ENCODE measurements at regions not wholly inside any gene's neighbourhood (a gene's known extent, or its start where the extent isn't known, plus 50 kb on each side); places are given as distances from the start of the nearest gene placed in this dataset.

DNA sequence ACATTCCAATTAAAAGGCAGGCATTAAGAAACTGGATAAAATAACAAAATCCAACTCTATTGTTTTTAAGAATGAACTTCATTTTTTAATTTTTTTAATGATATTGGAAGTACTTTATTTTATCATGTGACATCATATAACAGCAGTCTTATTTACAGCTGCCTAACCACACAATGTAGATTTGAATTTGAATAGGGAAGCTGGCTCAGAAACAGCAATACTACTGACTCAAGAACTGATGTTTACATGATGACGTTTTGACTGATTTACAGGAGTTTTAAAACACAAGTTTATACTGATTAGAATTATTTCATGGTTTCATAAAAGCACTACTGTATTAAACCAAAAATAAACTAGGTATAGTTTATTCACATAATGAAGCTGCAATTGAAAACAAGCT is 348.7 kb upstream of the NR5A2 start:
- DNase-seq (ENCODE audit: low read depth) = no peak

DNA sequence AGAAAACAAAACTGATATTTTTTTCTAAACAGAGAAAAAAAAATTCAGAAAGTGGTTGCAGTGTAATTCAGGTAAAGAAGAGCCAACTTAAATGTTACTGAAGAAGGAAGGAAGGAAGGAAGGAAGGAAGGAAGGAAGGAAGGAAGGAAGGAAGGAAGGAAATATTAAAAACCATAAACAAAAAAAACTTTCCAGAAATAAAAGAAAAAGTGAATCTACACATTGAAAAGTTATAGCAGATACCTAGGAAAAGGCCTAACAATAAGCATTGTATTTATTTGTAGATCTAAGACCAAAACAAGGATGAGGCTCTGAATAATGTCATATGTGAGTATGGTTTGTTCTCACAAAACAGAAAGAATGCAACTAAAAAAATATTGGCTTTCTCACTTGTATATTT is 345.4 kb upstream of the NR5A2 start:
- no peak for DNase-seq (ENCODE audit: low read depth)

DNA sequence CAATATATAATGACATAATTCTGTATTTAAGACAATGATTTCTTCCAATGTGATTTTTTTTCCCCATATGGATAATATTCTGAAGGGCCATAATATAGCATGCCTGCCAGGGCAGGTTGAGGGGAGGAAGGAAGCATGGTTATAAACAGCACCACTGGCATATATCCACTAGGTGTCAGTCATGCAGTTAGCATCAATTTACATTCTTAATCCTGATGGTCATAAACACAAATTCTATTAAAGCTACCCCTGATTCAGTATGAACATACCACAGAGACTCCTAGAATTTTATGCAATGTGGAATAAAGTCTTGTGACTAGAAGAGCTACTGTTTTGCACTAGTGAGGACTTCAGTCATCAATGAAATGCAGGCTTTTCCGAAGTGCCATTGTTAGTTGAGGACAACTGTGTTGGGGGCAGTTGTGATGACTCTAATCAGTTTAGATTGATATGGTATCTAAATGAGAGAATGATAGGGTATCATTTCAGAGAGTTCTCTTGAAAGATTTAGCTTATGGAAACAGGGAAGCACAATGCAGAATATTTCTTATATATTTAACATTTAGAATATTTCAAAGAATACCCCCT is 342.7 kb upstream of the NR5A2 start:
- peak; percentile 56 for DNase-seq (ENCODE audit: low read depth)

DNA sequence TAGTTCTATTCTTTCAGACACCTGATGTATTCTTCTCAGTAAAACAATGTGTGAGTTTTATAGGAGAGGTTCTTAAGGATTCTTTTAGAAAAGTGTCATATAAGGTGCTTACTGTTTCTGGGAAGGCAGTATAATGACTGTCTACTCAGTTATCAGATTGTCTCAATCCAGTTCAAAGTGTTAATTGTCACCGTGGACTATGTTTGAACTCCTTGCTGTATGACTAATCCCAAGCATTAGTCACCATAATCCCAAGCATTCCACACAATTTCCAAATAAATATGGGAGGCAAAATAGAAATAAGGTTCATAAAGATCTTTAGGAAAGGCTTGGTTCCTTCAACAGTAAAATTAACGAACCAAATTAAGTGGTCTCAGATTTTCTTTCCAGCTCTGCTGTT is 342.1 kb upstream of the NR5A2 start:
- DNase-seq (ENCODE audit: low read depth) = peak; percentile 5

DNA sequence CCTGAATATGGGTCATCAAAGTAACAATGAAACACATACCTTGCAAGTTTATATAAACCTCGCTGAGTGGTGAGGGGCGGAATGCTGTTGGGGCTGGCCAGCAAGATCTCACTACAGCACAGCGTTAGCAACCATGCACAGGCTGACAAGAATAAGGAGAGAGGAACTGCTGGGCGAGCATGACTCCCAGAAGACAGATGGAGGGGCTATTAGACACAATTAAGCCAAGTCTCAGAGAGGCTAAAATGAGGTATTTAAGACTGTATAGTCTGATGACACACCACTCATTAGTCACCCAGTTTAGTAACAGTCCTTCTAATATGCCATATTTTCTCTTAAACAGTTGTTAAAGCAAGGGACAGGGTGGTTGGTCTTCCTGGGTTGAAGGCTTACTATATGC is 340.2 kb upstream of the NR5A2 start:
- DNase-seq (ENCODE audit: low read depth) = no peak

DNA sequence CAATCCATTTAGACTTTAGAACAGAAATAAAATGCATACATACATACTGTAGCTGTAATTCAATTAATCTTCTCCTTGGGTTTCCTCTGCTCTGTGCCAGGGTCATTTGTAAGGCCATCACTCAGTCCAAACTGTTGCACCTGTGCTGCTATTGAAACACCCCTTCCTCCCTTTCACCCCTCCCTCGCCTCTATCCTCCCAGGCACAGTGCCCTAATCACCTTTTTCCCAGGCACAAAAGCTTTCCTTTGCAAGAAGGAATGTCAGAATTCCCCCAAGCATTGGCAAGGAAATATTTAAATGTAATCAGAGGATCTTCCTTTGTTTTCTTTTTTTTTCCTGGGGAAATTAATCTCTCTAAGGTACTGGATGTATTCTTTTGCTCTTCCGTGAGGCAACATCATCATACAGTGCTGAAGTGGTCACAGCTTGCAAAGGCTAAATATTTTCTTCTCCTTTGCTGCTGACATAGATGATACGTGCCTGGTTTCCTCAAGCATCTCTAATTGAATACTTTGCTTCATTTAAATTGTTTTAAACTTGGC is 339.3 kb upstream of the NR5A2 start:
- no peak for DNase-seq (ENCODE audit: low read depth)

- DNase-seq (ENCODE audit: low read depth) = no peak
Measured at GRCh38 chr1:199688774-199689173, 338.7 kb upstream of the NR5A2 start.

DNA sequence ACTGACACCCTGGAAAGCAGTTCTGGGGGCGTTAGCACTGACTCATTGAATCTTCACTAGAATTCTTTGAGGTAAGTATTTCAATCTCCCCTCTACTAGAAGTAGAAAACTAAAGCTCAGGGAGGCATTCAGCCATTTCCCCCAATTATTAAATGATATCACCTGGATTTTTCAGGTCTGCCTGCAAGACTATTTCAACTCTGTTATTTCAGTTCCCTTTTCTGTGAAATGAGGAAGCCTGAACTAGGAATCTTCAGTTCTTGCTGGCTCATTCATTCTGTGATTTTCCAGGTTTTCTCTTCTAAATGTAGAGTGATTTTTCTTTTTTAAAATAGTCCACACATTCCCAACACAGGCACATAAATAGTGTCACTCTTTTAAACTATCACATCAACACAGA is 337.0 kb upstream of the NR5A2 start:
- no peak for DNase-seq (ENCODE audit: low read depth)

DNA sequence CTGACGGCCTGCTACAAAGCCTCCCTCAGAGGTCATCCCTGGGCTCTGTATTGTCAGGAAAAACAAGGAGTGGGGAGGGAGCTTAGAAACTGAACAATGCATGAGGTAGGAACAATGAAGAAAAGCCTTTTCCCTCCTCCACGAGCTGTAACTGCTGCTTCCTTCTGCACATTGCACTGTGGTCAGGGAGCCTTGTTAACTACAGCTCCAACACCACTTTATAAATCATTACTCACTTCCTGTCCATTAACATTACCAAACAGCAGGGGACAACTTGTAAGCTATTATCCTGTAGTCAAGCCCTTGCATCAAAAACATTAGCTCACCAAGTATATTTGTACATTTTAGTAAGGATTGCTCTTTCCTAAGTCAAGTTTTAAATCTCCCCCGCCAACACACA is 336.0 kb upstream of the NR5A2 start:
- peak; percentile 29 for DNase-seq (ENCODE audit: low read depth)

- no peak for DNase-seq (ENCODE audit: low read depth)
Measured at GRCh38 chr1:199693724-199694123, 333.8 kb upstream of the NR5A2 start.

DNA sequence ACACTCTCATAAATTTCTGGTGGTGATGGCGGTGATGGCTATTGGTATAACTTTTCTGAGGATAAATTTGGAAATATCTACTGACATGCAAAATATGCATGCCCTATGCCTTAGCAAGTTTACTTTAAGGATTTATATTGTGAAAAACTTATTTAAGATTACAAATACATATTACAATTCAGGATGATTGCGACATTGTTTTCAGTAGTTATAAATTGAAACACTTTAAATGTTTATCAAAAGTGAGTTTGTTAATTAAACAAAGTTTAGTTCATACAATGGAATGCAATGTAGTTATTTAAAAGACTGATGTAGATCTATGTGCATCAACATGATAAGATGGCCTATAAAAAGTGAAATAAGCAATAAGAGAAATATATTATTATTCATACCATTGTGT is 331.3 kb upstream of the NR5A2 start:
- DNase-seq (ENCODE audit: low read depth) = no peak

- DNase-seq (ENCODE audit: low read depth) = no peak
Measured at GRCh38 chr1:199698222-199698621, 329.3 kb upstream of the NR5A2 start.

GRCh38 chr1:199700551-199700950 is 327.0 kb upstream of the NR5A2 start:
- no peak for DNase-seq (ENCODE audit: low read depth)

DNA sequence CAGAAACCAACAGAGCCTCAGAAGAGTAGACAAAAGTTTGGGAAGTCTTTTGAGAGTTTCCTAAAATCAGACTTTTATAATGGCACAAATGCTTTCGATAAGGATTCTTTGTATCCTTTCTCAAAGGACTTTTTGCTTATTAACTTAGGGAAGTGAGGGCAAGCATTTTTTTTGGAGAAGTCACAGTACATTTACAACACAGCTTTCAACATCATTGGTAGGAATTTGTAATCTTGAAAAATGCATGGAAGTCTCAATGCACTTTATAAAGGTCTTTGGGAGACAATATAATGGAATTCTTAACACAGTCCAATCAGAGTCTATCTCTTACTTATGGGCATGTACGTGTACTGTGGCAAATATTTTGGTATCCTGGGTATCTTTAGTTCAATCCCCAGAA is 325.8 kb upstream of the NR5A2 start:
- DNase-seq (ENCODE audit: low read depth) = no peak

GRCh38 chr1:199704231-199704630 is 323.3 kb upstream of the NR5A2 start:
- DNase-seq (ENCODE audit: low read depth) = no peak

DNA sequence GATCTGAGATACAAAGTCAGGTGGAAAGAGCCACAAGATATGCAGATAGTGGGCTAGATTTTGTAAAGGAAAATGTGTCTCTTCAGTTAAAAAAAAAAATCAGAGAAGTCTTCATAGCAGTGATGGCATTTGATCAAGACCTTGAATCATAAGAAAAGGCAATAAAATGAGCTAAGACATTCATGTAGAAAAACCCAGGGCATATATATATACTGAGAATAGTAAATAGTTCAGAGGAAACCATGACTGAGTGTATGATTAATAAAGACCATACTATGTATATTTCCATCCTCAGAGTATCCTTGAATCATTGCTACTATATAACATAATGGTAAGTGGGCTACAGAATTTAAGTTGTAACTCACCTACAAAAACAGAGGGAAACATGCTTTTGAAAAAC is 321.7 kb upstream of the NR5A2 start:
- no peak for DNase-seq (ENCODE audit: low read depth)

DNA sequence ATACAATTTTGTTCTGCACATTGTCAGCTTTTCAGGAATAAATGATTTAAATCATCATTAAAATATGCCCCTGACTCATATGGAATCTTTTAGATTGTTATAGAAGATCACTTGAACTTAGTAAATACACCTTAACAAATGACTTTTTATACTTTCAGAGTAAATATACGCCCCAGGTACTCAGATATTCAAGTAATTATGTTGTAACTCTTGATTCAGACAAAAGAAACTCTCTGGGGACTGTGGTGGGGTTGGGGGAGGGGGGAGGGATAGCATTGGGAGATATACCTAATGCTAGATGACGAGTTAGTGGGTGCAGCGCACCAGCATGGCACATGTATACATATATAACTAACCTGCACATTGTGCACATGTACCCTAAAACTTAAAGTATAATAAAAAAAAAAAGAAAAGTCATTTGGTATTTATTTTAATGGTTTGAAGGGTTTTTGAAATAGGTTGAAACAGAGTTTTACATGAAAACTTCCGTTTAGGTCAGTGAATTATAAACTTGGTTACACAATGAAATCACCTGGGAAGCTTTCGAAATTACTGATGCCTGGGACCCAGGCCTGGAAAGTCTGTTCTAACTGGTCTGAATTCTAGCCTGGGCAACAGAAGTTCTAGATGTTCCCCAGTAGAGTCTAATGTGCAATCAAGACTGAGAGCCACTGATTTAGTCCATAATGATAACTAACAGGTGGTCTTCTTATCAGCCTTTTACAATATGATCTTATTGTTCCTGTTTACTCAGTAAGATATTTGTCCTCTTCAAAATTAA is 320.5 kb upstream of the NR5A2 start:
- no peak for DNase-seq (ENCODE audit: low read depth)

DNA sequence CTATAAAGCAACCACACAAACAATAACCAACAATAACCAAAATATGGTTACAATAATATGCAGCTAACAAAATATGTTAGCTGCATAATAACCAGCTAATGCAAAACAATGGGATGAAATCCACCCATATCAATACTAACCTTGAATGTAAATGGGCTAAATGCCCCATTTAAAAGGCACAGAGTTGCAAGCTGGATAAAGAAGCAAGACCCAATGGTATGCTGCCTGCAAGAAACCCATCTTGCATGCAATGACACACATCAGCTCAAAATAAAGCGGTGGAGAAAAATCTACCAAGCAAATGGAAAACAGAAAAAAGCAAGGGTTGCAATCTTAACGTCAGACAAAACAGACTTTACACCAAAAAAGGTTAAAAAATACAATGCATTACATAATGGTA is 316.5 kb upstream of the NR5A2 start:
- DNase-seq (ENCODE audit: low read depth) = no peak

- DNase-seq (ENCODE audit: low read depth) = no peak
Measured at GRCh38 chr1:199716729-199717128, 310.8 kb upstream of the NR5A2 start.

DNA sequence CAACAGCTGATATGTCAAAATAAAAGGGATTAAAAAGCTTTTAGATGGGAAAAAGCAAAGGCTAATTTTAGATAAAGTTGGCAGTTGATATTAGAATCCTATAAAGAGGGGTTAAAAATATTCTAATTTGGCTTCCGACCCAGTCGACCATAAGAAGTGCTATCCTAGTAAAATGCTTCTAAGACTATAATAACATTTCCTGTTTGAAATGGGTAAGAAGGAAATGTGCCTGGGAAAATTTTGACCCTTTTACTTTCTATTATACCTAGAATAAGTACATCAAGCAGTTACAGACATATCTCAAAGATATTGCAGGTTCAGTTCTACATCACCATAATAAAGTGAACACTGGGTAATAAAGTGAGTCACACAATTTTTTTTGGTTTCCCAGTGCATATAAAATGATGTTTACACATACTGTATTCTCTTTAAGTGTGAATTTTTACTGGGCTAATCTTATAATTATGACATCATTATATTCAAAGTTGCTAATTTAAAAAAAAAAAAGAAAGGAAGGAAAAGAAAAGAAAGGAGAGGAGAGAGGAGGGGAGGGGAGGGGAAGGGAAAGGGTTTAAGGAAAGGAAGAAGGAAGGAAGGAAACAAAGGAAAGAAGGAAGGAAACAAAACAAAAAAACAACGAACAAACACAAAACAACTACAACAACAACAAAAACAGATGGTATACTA is 308.2 kb upstream of the NR5A2 start:
- DNase-seq (ENCODE audit: low read depth) = no peak

GRCh38 chr1:199720496-199720895 is 307.0 kb upstream of the NR5A2 start:
- DNase-seq (ENCODE audit: low read depth) = no peak

GRCh38 chr1:199721001-199721400 is 306.5 kb upstream of the NR5A2 start:
- no peak for DNase-seq (ENCODE audit: low read depth)

Data from myocyte (in vitro differentiated cells).